ENCODE measurements at regions not wholly inside any gene's neighbourhood (a gene's known extent, or its start where the extent isn't known, plus 50 kb on each side); places are given as distances from the start of the nearest gene placed in this dataset.

GRCh38 chr13:81244011-81244410, 903.1 kb upstream of the SPRY2 start:
- TF ChIP-seq EZH2phosphoT487 (IDR thresholded peaks at IDR 0.05; ENCODE audit: low read depth, severe bottlenecking, unreplicated experiment) (no peak), CTCF (IDR thresholded peaks at IDR 0.05; ENCODE audit: poor library complexity) (no peak)

All from hepatocyte (in vitro differentiated cells).